ENCODE measurements at regions not wholly inside any gene's neighbourhood (a gene's known extent, or its start where the extent isn't known, plus 50 kb on each side); places are given as distances from the start of the nearest gene placed in this dataset.
"Not testable (repeated sequence)": the region's sequence is repeated elsewhere in the genome, so short reads cannot be mapped to it uniquely, and the experiment has no call there.

GRCh38 chr4:72864898-72865297 lies 204.6 kb downstream of the COX18 start:
- H3K27ac Mint-ChIP-seq, result peak overlapping the region; percentile 56
- no peak overlapping the region for H3K4me3 Mint-ChIP-seq
- no peaks in the 10 kb centered on the region for H3K36me3 Mint-ChIP-seq
- H3K9me3 Mint-ChIP-seq, result no peaks in the 10 kb centered on the region
- no peaks in the 10 kb centered on the region for H3K4me1 Mint-ChIP-seq
- H3K27me3 Mint-ChIP-seq, result peaks cover 3% of the 10 kb centered on the region

DNA sequence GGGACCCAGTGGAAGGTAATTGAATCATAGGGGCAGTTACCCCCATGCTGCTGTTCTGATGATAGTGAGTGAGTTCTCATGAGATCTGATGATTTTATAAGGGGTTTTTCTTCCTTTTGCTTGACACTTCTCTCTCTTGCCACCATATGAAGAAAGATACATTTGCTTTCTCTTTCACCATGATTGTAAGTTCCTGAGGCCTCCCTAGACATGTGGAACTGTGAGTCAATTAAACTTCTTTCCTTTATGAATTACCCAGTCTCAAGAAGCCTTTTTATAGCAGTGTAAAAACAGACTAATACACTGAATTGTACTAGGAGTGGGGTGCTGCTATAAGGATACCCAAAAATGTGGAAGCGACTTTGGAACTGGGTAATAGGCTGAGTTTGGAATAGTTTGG lies 205.2 kb downstream of the COX18 start:
- not testable (repeated sequence) for H3K4me3 Mint-ChIP-seq, H3K36me3 Mint-ChIP-seq, H3K4me1 Mint-ChIP-seq, H3K9me3 Mint-ChIP-seq, H3K27me3 Mint-ChIP-seq
- H3K27ac Mint-ChIP-seq, result peak overlapping the region; percentile 56

GRCh38 chr4:72860766-72861165 lies 208.8 kb downstream of the COX18 start:
- Mint-ChIP-seq H3K4me1 (no peaks in the 10 kb centered on the region), H3K4me3 (no peak overlapping the region), H3K27me3 (no peaks in the 10 kb centered on the region), H3K9me3 (no peaks in the 10 kb centered on the region), H3K27ac (no peak overlapping the region), H3K36me3 (no peaks in the 10 kb centered on the region)

DNA sequence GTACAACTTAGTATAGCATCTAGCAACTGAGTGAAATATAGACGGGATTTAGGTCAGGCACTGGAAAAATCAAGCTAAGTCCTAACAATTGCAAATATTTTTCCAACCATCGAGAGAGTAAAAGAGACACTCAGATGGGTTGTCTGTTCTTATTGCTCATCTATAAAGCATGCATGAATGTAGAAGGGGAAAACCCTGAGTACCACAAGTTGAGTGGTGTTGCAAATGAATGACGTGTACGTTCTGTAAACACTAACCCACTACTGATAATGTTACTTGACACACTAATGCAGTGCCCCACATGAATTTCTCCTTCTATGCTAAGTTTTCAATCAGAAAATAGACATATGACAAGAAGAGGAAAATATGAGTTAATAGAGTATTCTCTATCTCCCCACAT lies 211.2 kb downstream of the COX18 start:
- Mint-ChIP-seq H3K27ac (no peak overlapping the region), H3K9me3 (peaks cover 4% of the 10 kb centered on the region), H3K27me3 (no peaks in the 10 kb centered on the region), H3K4me1 (no peaks in the 10 kb centered on the region), H3K36me3 (no peaks in the 10 kb centered on the region), H3K4me3 (no peak overlapping the region)

GRCh38 chr4:72857787-72858186 lies 211.7 kb downstream of the COX18 start:
- Mint-ChIP-seq H3K27me3 (no peaks in the 10 kb centered on the region), H3K9me3 (peaks cover 4% of the 10 kb centered on the region), H3K36me3 (no peaks in the 10 kb centered on the region), H3K4me3 (no peak overlapping the region), H3K4me1 (no peaks in the 10 kb centered on the region), H3K27ac (no peak overlapping the region)

- Mint-ChIP-seq H3K27ac (no peak overlapping the region), H3K4me3 (no peak overlapping the region), H3K9me3 (peaks cover 4% of the 10 kb centered on the region), H3K36me3 (no peaks in the 10 kb centered on the region), H3K4me1 (no peaks in the 10 kb centered on the region), H3K27me3 (no peaks in the 10 kb centered on the region)
These were observed 212.3 kb downstream of the COX18 start for GRCh38 chr4:72857216-72857615.

DNA sequence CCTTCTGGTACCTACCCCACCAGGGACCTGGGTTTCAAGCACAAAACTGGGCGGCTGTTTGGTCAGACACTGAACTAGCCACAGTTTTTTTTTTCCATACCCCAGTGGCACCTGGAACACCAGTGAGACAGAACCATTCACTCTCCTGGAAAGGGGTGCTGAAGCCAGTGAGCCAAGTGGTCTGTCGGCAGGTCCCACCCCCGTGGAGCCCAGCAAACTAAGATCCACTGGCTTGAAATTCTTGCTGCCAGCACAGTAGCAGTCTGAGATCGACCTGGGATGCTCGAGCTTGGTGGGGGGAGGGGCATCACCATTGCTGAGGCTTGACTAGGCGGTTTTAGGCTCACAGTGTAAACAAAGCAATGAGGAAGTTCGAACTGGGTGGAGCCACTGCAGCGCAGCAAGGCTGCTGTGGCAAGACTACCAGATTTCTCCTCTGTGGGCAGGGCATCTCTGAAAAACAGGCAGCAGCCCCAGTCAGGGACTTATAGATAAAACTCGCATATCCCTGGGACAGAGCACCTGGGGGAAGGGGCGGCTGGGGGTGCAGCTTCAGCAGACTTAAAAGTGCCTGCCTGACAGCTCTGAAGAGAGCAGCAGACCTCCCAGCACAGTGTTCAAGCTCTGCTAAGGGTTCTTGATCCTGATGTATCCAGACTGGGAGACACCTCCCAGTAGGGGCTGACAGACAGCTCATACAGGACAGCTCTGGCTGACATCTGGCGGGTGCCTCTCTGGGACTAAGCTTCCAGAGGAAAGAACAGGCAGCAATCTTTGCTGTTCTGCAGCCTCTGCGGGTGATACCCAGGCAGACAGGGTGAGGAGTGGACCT lies 223.0 kb downstream of the COX18 start:
- peaks cover 9% of the 10 kb centered on the region for H3K27me3 Mint-ChIP-seq

DNA sequence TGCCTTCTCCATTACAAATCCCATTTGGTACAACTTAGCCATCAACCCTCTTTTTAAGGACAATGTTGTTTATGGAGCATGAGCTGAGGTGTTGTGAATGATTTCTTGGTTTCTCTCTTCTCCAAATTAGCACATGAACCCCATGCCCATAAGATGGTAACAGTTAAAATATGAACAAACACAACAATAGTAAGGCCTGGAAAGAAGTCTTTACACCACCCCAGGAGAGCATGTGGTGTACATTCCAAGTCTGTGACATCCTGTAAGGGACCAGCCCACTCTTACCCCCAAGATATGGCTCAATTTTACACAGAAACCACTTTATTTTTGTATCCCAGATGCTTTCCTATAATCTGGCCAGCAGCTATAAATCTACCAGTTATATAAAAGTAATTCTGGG lies 226.1 kb downstream of the COX18 start:
- Mint-ChIP-seq H3K36me3 (no peaks in the 10 kb centered on the region), H3K27me3 (peaks cover 9% of the 10 kb centered on the region), H3K4me1 (no peaks in the 10 kb centered on the region), H3K4me3 (no peak overlapping the region), H3K27ac (no peak overlapping the region), H3K9me3 (no peaks in the 10 kb centered on the region)

More for the DNA sequence above, 223.0 kb downstream of the COX18 start:
- Mint-ChIP-seq H3K4me1 (no peaks in the 10 kb centered on the region), H3K9me3 (peaks cover 6% of the 10 kb centered on the region), H3K27ac (no peak overlapping the region), H3K36me3 (no peaks in the 10 kb centered on the region), H3K4me3 (no peak overlapping the region)

DNA sequence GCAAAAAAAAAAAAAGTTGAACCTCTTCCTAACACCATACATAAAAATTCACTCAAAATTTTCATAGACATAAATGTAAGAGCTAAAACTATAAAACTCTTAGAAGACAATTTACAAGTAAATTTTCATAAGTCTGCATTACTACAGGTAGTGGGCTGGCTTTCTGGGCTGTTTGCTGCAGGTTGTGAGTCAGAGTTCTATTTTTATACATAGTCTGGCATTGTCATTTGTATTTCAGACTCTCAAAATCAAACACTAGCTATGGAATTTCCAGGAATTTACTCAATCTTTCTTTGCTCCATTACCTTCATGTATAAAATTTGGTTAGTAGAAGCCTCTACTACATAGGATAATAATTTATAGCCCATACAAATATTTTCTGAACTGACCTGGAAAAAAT lies 227.2 kb downstream of the COX18 start:
- no peaks in the 10 kb centered on the region for H3K9me3 Mint-ChIP-seq
- H3K27me3 Mint-ChIP-seq, result peaks cover 8% of the 10 kb centered on the region
- H3K4me1 Mint-ChIP-seq, result no peaks in the 10 kb centered on the region
- no peak overlapping the region for H3K27ac Mint-ChIP-seq
- no peaks in the 10 kb centered on the region for H3K36me3 Mint-ChIP-seq
- no peak overlapping the region for H3K4me3 Mint-ChIP-seq

- H3K27ac Mint-ChIP-seq, H3K27me3 Mint-ChIP-seq: not testable (repeated sequence)
These were observed 229.3 kb downstream of the COX18 start for GRCh38 chr4:72840166-72840565.

DNA sequence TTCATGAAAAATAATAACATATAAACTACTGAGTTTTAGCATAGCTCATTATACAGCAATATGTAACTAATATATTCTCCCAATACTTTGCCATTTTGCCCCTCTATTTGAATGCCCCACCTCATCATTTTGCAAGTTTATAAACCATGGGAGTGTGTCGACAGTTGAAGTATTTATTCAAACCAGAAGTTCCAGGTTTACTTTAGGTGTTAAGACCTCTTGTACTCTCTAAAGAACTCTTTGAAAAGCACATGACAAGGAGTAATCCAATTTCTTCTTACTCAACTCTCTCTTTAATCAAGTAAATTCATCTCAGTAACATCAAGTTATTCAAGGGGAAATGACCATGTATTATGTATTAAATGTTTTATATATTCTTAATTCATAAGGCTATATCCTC lies 240.7 kb downstream of the COX18 start:
- no peak overlapping the region for H3K4me3 Mint-ChIP-seq
- H3K4me1 Mint-ChIP-seq, result no peaks in the 10 kb centered on the region

More at GRCh38 chr4:72840166-72840565, 229.3 kb downstream of the COX18 start:
- not testable (repeated sequence) for H3K9me3 Mint-ChIP-seq, H3K36me3 Mint-ChIP-seq, H3K4me1 Mint-ChIP-seq, H3K4me3 Mint-ChIP-seq

GRCh38 chr4:72827968-72828367 lies 241.5 kb downstream of the COX18 start:
- no peak overlapping the region for H3K4me3 Mint-ChIP-seq

More for the DNA sequence above, 240.7 kb downstream of the COX18 start:
- Mint-ChIP-seq H3K27ac (no peak overlapping the region), H3K36me3 (no peaks in the 10 kb centered on the region), H3K27me3 (no peaks in the 10 kb centered on the region), H3K9me3 (peaks cover 11% of the 10 kb centered on the region)

DNA sequence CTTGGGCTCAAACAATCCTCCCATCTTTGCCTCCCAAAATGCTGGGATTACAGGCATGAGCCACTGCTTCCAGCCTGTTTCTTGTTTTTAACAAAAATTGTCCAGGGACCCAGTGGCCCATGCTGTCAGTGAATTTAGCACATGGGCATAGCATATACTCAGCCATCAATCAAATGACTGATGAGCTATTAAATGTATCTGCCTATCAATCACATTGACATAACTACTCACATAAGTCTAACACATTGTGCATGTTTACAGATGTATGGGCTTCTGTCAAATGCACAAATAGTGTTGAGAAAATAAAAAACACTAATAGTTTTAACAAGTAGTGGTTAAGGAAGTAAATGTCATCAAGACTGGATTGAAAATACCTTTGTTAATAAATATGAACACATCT lies 249.4 kb downstream of the COX18 start:
- Mint-ChIP-seq H3K4me3 (no peak overlapping the region), H3K9me3 (no peaks in the 10 kb centered on the region), H3K36me3 (no peaks in the 10 kb centered on the region), H3K27me3 (no peaks in the 10 kb centered on the region), H3K27ac (no peak overlapping the region), H3K4me1 (no peaks in the 10 kb centered on the region)

More at GRCh38 chr4:72827968-72828367, 241.5 kb downstream of the COX18 start:
- Mint-ChIP-seq H3K27me3 (no peaks in the 10 kb centered on the region), H3K4me1 (no peaks in the 10 kb centered on the region), H3K36me3 (no peaks in the 10 kb centered on the region), H3K9me3 (peaks cover 10% of the 10 kb centered on the region), H3K27ac (no peak overlapping the region)

- H3K4me3 Mint-ChIP-seq, result no peak overlapping the region
- no peaks in the 10 kb centered on the region for H3K4me1 Mint-ChIP-seq
- H3K27ac Mint-ChIP-seq, result no peak overlapping the region
- H3K9me3 Mint-ChIP-seq, result peaks cover 7% of the 10 kb centered on the region
- no peaks in the 10 kb centered on the region for H3K27me3 Mint-ChIP-seq
- H3K36me3 Mint-ChIP-seq, result no peaks in the 10 kb centered on the region
These were observed 248.0 kb upstream of the ADAMTS3 start for GRCh38 chr4:72817012-72817411.

GRCh38 chr4:72814241-72814640 lies 245.2 kb upstream of the ADAMTS3 start:
- Mint-ChIP-seq H3K4me3 (no peak overlapping the region), H3K9me3 (peaks cover 7% of the 10 kb centered on the region), H3K4me1 (no peaks in the 10 kb centered on the region), H3K27me3 (no peaks in the 10 kb centered on the region), H3K36me3 (no peaks in the 10 kb centered on the region), H3K27ac (no peak overlapping the region)

- no peak overlapping the region for H3K4me3 Mint-ChIP-seq
- H3K27me3 Mint-ChIP-seq, result no peaks in the 10 kb centered on the region
- H3K4me1 Mint-ChIP-seq, result no peaks in the 10 kb centered on the region
- no peaks in the 10 kb centered on the region for H3K36me3 Mint-ChIP-seq
- H3K9me3 Mint-ChIP-seq, result peaks cover 7% of the 10 kb centered on the region
- no peak overlapping the region for H3K27ac Mint-ChIP-seq
These were observed 240.2 kb upstream of the ADAMTS3 start for GRCh38 chr4:72809208-72809607.

DNA sequence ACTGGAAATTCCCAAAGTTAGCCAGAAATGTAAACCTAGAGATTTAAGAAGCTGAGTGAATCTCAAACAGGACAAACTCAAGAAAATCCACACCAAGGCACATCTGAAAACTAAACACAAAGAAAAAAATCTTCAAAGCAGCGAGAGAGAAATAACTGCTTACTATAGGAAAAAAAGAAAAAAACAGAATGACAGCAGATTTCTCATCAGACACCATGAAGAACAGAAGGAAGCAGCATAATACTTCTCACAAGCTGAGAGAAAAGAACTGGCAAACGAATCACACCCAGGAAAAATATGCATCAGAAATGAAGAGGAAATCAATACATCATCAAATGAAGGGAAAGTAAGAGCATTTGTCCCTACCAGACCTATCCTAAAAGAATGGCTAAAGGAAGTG lies 236.3 kb upstream of the ADAMTS3 start:
- no peaks in the 10 kb centered on the region for H3K4me1 Mint-ChIP-seq
- H3K36me3 Mint-ChIP-seq, result no peaks in the 10 kb centered on the region
- H3K27ac Mint-ChIP-seq, result no peak overlapping the region
- H3K4me3 Mint-ChIP-seq, result no peak overlapping the region
- no peaks in the 10 kb centered on the region for H3K9me3 Mint-ChIP-seq
- H3K27me3 Mint-ChIP-seq, result peaks cover 1% of the 10 kb centered on the region
